SK-N-SH treated with all-trans-retinoic acid at 6 μM for 48 hours (cell line): ENCODE measurements at regions not wholly inside any gene's neighbourhood (a gene's known extent, or its start where the extent isn't known, plus 50 kb on each side); places are given as distances from the start of the nearest gene placed in this dataset.

Experiments
- SNAI2 ChIP-seq: fragments of 250-450 bp; sonication (Bioruptor Pico); IDR thresholded peaks from 2 replicates; pipeline ENCODE4 v1.5.0; 2020; ENCODE audit warnings: mild to moderate bottlenecking, moderate library complexity
- ZFP3 ChIP-seq: fragments of 250-450 bp; sonication (Bioruptor Pico); IDR thresholded peaks from 2 replicates; pipeline ENCODE4 v1.5.0; 2020; ENCODE audit warnings: mild to moderate bottlenecking, moderate library complexity
- TF ChIP-seq, protein P1 (sequence below): fragments of 250-450 bp; sonication (Bioruptor Pico); IDR thresholded peaks from 2 replicates; pipeline ENCODE4 v1.8.0; 2020; ENCODE audit warnings: mild to moderate bottlenecking, moderate library complexity, borderline replicate concordance

DNA sequence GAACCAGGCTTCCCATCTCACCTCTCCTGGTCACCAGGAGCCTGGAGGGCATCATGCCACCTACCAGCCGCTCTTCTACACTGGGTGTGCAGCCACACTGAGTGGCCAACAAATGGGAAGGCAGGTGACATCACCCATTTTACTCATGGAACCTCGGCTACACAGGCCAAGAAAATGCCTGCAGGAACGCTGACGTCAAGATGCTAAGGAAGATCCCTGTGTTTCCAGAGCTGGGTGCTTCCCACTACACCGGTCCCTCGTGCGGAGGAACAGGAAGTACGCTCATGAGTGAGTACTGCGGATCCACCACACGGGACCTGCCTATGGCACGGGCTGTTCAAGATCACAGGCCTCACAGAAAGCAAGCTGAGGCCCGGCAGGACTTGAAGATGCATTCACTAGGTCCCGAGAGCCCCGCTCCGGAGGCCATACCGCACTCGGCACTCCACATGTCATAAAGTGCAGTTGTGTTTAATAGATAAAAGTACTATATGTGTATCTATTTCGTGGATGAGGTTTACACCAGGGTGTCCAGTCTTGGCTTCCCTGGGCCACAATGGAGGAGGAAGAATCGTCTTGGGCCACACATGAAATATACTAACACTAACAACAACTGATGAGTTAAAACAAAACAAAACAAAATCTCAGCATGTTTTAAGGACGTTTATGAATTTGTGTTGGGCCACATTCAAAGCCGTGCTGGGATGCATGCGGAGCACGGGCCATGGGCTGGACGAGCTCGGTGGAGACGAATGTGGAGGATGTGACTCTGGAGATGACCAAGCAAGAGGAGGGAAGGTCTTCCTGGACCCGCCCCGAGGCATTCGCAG lies 257.9 kb downstream of the THBS2 start:
- TF ChIP-seq ZFP3 (CRISPR knock-in tag): no peak
- TF ChIP-seq, protein P1, sequence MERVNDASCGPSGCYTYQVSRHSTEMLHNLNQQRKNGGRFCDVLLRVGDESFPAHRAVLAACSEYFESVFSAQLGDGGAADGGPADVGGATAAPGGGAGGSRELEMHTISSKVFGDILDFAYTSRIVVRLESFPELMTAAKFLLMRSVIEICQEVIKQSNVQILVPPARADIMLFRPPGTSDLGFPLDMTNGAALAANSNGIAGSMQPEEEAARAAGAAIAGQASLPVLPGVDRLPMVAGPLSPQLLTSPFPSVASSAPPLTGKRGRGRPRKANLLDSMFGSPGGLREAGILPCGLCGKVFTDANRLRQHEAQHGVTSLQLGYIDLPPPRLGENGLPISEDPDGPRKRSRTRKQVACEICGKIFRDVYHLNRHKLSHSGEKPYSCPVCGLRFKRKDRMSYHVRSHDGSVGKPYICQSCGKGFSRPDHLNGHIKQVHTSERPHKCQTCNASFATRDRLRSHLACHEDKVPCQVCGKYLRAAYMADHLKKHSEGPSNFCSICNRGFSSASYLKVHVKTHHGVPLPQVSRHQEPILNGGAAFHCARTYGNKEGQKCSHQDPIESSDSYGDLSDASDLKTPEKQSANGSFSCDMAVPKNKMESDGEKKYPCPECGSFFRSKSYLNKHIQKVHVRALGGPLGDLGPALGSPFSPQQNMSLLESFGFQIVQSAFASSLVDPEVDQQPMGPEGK (CRISPR knock-in tag): no peak
- no peak for TF ChIP-seq SNAI2 (CRISPR knock-in tag)
